ENCODE measurements at regions not wholly inside any gene's neighbourhood (a gene's known extent, or its start where the extent isn't known, plus 50 kb on each side); places are given as distances from the start of the nearest gene placed in this dataset.

DNA sequence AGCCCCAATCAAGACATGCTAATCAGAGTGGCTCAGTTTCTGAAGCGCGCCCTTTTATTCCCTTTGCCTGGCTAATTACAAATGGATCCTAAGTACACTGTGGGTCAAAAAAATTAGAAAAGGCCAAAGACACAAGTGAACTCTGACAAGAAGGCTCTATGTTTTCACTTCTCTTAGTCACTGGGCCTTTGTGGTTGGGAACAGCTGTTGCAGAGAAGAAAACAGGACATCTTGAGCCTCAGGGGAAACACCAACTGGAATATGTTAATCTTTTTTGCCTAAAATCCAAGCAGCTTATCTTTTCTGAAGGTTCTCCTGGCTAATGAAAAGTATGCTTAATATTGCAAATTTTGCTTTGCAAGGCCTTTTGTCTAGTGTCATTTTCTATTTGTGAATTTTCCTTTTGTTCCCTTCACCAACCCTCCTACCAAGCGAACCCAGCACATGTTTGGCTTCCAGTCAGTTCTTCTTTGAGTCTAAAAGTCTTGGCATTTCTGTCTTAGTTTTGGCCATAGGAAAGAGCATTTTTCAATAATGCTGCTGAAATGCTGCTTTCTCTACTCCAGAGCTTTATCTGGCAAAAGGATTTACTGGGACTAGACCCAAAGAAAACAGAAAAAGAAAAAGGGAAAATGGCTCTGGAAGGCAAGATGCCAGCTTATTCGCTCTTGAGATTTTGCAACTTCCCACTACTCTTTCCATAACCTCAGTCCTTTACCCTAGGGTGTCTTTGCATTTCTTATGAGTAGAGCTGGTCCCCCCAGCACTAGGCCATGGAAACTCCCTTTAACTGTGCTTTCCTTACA lies 440.2 kb upstream of the ST6GAL2 start:
- DNase-seq: no peak

DNA sequence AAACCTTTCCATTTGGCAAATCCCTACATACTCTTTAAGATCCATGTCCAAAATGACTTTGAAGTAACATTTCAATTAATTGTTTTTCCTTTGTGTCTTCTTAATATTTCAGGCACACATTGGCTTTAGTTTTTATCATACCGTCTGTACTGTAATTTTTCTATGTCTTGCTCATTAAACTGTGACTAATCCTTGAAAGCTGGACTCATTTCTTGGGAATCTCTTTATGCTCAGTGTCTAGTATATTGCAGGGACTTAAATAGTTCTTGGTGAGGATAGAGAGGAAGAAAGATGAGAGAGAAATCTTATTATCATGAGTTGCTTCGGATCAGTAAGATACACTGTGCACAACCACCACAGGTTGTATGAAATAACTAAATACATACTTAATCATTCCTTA lies 448.3 kb upstream of the ST6GAL2 start:
- no peak for DNase-seq

DNA sequence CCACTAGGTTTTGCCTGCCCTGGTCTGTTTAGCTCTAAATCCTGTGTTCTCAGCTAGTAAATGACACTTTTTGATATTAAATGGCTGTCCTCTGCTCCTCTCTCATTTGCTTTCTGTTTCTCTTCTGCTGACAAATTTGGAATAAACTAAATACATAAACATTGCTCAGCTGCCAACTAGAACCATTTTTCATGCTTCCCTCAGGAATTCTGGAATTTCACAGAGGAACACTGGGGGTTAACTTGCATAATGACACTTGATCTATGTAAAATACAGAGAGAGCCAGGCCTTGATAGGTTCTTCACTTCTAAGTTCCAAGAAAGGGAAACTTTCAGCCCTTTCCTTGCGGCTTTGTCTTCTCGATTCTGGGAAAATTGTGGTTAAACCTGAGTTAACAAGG lies 450.6 kb upstream of the ST6GAL2 start:
- DNase-seq: no peak

DNA sequence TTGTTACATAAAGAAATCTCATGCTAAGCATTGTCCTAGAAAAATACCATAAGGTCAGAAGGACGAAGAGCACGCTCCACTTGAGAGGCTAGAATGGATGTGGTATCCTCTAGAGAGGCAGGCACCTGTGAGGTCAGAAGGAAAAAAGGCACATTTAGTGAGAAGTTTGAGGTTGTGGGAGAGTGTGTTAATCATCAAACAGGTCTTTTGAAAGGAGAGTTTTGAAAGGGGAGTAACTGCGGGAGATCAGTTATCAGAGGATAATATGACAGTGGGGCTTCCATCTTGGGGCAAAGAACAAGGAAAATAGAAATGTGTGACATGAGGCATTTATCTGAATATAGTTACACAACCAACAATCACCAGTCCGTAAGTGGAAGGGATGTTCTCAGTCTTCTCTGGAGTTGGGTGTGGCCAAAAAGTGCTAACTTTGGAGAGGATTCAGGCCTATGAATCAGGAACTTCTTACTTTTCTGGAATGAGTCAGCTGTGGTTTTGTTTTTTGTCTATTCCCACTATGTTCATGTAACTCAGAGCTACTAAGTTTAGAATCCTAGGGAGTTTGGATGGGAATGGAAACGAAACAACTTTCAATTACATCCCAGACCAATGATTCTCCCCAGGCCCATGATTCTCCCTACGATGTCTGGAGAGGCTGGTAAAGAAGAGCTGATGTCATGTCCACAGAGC lies 451.4 kb upstream of the ST6GAL2 start:
- DNase-seq: no peak

DNA sequence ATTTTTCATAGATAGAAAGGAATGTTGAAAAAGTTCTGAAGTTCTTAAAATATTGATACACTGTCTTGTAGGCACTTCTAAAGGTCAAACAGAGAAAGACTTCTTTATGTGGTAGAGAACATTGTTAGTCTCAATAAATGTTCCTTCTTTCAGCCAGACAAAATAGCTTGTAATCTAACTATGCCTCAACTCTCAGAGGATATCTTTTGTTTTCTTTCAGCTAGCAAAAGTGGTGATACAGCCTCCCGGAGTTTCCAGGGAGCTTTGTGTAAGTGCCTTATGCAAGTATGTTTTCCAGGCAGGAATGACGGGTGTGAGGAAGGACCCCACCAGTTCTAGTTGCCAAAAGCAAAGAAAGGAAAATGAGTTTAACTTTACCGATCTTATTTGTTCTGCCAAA lies 452.1 kb upstream of the ST6GAL2 start:
- DNase-seq: no peak

DNA sequence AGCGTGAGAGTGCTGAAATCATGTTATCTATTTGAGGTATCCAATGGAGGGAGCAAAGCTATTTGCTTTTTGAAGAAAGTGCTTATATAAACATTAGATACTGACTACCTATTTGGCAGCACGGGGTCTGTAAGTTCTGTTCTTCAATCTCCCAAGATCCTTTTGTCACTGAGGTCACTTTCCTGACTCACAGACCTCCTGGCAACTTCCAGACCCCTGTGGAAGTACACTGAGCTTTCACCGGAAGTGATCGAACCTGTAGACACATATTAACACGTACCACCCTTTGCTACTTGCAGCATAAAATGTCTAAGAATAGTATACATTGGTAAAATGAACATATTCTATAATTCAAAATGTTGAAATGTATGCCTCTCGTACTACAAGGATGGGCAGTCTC lies 452.6 kb upstream of the ST6GAL2 start:
- no peak for DNase-seq

DNA sequence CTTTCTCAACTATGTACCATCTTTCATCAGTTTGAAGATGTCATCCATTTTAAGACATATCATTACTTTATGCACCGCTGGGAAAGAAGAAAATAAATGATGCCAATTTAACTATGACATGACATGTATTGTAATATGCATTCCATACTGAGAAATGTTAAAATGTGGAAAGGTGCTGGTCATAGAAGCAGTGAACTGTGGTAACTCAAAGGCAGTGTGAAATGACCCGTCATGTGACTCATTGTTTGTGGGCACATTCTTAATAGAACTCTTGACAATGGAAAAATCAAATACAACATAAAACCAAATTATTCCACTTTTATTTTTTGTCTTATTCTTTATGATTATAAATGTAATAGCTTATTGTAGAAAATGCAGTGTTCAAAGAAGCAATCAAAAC lies 455.0 kb upstream of the ST6GAL2 start:
- DNase-seq: no peak

DNA sequence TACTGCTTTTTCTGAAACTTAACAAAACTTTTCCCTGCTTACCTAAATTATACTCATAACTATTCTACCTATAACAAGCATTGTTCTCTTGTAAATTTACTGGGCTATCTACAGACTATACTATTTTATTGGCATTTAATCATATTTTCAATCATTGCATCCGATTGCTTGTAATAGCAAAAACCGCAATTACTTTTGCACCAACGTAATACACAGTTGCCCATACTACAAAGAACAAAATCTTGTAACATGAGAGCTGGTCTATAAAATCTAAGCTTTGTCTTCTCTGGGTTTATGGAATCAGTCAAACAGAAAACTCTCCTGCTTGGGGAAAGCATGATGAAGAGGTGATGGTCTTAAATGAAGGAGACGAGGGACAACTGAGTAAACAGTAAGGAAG lies 463.4 kb upstream of the ST6GAL2 start:
- DNase-seq: no peak

DNA sequence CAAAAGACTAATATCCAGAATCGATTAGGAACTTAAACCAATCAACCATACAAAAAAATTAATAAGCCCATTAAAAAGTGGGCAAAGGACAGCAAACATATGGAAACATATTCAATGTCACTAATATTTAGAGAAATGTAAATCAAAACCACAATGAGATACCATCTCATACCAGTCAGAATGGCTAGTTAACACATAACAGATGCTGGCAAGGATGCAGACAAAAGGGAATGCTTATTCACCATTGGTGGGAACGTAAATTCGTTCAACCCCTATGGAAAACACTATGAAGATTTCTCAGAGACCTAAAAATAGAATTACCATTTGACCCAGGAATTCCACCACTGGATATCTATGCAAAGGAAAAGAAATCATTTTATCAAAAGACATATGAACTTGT lies 468.2 kb upstream of the ST6GAL2 start:
- no peak for DNase-seq

DNA sequence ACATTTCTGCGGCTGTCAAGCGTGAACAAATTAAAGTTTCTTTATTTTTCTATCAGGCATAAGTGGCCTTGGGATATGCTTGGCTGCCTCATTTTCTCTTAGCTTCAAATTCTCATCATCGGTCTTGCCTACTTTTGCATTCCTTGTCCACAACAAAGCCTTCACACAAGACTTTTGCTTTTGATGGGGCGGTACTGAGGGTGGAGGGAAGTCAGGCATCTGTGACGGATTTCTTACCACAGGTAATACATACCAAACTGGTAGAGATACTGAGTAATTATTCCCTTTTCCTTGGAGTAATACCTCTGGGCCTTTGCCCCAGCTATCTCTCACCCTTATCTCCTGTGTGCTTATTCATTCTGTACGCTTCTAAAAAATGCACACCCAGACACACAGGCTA lies 468.3 kb upstream of the RGPD4 start:
- no peak for DNase-seq

DNA sequence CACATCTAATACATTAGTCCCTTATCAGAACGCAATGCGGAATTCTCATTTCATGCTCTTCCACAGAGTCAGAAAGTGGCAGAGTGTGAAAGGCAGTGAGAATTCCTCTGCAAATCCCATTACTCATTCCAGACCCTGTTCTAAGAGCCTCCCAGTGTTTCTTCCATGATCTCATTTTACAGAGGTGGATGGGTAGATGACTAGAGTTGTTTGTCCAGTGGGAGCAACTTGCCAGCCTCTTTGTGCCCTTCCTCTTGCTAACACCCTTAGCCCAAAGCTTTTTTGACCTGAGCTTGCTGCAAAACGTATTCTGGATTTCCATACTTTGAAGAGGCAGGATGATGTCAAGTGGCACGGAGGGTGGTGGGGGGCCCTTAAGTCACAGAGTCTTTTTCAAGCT lies 467.7 kb upstream of the RGPD4 start:
- DNase-seq: no peak

DNA sequence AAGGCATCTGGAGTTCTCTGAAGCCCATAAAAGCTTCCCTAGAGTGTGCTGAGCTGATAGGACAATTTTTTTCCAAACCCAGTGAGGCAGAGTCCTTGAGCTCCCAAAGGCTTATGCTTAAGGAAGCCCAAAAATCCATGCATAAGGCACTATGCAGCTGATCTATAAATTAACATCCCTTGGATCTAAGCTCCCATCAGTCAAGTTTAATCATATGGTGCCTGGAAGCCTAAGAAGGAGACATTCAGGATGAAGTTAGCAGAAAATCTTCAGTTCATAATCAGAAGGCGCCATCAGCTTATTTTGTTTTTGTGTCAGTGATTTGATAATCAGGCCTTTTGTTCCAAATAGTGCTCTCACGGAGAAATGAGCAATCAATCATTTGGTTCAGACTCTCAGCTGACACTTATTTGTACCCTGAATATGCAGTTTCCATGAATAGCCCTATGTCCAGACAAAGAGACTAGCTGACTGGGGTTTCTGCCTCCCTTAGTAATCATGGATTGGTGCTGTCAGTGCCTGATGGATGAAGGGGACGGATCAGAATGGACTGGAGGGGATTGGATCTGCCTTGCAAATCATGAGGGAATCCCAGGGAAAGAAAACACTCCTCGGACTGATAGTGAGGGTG lies 464.8 kb upstream of the RGPD4 start:
- DNase-seq: no peak

DNA sequence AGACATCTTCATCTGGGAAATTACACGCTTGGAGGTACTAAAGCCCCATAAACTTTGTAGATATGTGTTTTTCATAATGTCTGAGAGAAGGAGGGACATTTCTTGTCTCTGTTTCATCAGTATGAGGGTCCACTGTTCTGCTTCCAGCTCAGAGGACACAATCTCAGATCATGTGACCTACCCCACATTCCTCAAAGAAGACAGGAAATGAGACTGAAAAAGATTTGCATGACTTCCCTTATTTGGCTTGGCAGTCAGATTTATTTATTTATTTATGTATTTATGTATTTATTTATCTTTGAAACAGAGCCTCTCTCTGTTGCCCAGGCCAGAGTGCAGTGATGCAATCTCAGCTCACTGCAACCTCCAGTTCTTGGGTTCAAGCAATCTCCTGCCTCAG lies 463.7 kb upstream of the RGPD4 start:
- peak; percentile 3 for DNase-seq

DNA sequence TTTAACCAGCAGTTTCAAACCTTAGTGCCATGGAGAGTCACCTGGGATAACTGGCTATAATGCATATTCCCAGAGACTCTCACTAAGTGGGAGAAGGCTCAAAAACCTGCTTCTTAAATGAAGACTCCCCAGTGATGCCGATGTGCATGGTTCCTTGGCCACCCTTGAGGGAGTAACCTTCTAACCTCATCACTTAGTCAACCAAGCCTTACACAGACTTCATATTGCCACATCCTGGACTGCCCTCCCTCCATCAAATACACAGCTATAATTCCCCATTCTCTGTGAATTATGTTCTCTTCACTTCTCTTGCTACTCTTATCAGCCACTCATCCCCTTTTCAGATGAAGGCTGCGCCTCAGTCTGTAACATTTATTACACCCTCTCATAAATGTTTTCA lies 462.9 kb upstream of the RGPD4 start:
- DNase-seq: no peak

DNA sequence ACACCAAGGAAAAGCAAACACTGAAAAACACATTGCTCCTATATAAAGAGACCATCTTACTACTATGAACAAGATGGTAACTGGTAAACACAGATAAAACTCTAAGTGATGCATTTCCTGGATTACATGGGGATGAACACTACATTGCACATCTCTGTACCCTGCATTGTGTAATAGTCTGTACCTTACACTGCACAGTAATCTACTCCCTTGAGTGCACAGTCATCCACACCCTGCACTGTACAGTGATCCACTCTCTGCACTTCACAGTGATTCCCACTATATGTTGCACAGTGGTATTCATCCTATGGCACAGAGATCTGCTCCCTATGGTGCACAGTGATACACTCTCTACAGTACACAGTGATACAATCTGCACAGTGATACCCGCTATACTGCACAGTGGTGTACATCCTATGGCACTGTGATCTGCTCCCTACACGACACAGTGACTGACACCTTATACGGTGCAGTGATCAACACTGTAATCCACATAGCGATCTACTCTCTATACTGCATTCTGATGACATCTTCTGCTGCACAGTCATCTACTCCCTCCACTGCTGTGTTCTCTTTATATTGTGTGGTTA lies 462.2 kb upstream of the RGPD4 start:
- no peak for DNase-seq

DNA sequence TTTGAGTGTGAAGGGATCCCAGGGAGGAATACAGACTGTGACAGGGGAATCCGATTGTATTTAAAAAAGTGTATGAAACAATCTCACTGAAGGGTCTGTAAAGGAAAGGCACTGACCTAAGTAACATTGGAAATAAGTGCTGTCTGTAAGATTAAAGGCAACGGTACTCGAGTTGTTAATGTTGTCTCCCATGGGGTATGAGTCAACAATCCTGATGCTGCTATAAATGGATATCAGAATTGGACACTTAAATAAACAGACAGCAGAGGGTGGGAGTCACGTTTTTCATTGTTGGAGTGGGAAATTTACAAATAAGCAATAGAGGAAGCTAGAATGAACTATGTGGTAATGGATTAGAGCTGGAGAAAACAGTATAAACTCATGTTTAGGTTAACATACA lies 452.4 kb upstream of the RGPD4 start:
- no peak for DNase-seq

DNA sequence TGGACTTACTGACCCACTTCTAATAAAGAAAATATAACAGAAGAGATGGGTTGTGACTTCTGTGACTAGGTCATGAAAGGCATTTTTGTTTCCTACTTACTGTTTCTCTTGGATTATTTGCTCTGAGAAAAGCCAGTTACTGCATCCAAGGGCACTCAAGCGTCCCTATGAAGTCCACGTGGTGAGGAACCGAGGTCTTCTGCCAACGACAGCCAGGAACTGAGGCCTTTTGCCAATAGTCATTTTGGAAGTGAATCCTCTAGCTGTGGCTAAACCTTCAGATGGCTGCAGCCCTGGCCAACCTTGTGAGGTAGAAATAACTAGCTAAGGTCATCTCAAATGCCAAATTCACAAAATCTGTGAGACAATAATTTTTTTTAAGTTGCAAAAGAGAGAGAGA lies 449.8 kb upstream of the RGPD4 start:
- DNase-seq: no peak

DNA sequence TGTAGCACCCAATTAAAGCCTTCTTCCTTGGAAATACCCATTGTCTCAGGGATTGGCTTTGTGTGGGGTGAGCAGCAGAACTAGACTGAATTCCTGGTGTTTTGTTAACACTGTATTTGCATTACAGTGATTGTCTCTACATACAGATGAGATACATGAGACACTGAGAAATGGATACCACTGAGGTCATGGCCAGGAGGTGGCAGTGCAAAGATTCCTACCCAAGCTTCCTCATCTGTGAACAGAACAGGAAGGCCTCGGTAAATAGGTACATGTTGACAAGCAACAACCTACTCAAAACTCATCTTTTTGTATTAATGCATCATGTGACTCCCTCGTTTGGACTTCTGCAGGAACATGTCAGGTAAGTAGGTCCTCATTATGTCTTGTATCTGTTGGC lies 445.8 kb upstream of the RGPD4 start:
- DNase-seq: peak; percentile 6

DNA sequence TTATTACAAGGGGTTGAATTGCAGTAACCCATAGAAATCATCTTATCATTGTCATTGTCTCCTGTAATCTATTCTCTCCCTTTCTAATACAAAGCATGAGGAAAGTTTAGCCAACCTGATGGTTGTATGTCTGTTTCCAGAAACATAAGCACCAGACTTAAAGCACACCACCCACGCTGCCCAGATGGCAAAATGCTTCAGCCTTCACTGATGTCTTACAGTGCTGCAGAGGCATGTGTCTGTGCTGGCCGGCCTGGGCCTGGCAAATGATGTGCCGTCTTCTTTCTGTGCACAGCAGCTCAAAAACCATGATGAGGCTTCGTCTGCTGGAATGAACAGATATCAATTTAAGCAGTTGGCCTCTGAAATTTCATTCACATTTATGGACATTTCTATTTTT lies 443.0 kb upstream of the RGPD4 start:
- DNase-seq: no peak

DNA sequence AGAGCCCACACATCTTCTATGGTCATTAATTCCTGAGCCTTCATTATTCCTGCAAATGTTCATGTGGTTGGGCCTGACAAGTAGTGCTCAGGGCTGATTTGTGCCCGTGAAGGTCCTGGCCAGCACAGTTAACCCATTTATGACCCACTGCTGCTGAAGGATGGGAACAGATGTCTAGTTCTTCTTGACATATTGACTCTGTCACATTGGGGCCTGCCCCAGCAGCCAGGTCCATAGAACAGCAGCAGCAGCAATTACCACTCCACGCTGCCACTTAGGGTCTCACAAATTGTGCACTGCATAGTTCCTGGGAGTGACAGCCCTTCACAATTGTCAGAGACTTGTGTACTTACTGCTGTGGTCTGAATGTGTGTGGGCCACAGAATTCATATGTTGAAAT lies 442.3 kb upstream of the RGPD4 start:
- DNase-seq: no peak

DNA sequence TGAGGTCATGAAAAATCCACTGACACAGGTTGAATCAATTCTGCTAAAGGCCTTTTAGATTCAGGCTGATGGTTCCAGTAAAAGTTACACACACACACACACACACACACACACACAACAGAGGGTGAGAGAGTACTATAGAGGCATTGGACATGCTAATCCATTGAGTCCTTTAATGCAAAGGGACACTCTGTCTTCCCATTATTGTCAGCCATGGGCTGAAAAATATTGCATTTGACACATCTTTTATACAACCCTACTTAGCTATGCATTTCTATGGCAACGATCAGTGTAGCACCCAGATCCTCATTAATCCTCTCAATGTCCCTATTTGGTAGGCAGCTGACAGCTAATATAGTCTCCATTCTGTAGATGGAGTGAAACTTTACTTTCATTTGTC lies 440.8 kb upstream of the RGPD4 start:
- DNase-seq: no peak

DNA sequence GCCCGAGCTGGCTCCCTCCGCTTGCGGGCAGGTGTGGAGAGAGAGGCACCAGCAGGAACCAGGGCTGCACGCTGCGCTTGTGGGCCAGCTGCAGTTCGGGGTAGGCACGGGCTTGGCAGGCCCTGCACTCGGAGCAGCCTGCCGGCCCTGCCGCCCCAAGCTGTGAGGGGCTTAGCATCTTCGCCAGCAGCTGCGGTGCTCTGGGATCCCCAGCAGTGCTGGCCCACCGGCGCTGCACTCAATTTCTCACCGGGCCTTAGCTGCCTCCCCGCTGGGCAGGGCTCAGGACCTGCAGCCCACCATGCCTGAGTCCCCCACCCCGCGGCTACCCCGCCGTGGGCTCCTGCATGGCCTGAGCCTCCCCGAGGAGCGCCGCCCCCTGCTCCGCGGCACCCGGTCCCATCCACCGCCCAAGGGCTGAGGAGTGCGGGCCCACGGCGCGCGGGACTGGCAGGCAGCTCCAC lies 434.4 kb upstream of the RGPD4 start:
- no peak for DNase-seq

DNA sequence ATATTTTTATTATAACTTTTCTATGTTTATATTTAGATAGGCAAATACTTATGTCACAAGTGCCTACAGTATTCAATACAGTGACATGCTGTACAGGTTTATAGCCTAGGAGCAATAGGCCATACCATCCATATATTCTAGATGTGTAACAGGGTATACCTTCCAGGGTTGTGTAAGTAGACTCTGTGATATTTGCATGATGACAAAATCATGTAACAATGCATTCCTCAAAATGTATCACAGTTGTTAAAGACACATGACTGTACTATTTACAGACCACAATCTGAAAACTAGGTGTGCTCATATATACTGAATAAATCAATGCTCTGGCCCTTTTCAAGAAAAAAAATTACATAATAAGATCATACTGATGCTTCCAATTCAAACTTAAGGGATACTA lies 433.2 kb upstream of the RGPD4 start:
- DNase-seq: no peak

DNA sequence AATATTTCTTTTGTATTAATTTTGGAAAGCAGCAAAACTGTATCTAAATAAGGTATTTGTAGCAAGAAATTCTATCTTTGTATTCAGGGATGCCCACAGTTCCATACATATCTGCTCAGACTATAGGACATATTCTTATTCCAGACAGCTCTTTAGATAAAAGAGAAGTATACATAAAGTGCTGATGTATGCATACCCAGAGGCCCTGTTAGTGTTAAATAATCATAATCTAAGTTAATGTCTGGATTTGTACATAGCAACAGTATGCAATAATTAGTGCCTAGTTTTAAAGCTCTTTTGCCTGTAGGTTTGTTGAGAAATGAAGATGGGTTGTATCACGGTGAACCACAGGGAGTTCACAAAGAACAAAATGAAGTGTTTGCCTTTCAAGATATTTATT lies 428.0 kb upstream of the RGPD4 start:
- DNase-seq: no peak

All from hematopoietic multipotent progenitor cell treated with erythropoietin and hydrocortisone succinate and interleukin-3 and kit ligand, for 4 days (in vitro differentiated cells).